ENCODE measurements at regions not wholly inside any gene's neighbourhood (a gene's known extent, or its start where the extent isn't known, plus 50 kb on each side); places are given as distances from the start of the nearest gene placed in this dataset.

DNA sequence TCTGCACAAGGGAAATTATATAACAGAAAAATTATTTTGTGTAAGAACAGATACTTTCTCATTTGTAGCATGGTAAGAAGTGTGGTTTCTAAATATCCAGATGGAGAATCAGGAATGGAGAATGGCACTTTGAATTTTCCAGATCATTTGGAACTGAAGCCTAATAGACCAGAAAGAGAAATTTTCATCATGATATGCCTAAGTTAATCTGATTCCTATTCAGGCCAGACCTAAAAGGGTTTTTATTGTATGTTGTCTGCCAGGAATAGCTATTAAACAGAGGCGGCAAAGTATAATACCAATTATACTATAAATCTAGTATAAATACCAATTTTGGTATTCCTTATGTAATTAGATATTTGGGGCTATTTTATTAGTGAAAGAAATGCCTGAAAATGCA lies 382.7 kb upstream of the FAR2 start:
- TF ChIP-seq, protein P1, sequence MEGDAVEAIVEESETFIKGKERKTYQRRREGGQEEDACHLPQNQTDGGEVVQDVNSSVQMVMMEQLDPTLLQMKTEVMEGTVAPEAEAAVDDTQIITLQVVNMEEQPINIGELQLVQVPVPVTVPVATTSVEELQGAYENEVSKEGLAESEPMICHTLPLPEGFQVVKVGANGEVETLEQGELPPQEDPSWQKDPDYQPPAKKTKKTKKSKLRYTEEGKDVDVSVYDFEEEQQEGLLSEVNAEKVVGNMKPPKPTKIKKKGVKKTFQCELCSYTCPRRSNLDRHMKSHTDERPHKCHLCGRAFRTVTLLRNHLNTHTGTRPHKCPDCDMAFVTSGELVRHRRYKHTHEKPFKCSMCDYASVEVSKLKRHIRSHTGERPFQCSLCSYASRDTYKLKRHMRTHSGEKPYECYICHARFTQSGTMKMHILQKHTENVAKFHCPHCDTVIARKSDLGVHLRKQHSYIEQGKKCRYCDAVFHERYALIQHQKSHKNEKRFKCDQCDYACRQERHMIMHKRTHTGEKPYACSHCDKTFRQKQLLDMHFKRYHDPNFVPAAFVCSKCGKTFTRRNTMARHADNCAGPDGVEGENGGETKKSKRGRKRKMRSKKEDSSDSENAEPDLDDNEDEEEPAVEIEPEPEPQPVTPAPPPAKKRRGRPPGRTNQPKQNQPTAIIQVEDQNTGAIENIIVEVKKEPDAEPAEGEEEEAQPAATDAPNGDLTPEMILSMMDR (IDR thresholded peaks at IDR 0.05; ENCODE audit: insufficient read depth, low read length): no peak
- TF ChIP-seq POLR2AphosphoS5 (IDR thresholded peaks at IDR 0.05; ENCODE audit: low read depth): no peak
- no peak for TF ChIP-seq GABPA (IDR thresholded peaks at IDR 0.05; ENCODE audit: low read depth)

Data from HL-60 (cell line).